PC-3 (cell line): ENCODE measurements at regions not wholly inside any gene's neighbourhood (a gene's known extent, or its start where the extent isn't known, plus 50 kb on each side); places are given as distances from the start of the nearest gene placed in this dataset.

Source experiments
- ATAC-seq: fragments of 200-7000 bp; cut with Tn5 transposase; 2 replicates; pipeline ENCODE4 v1.9.1; 2020; ENCODE audit warnings: mild to moderate bottlenecking, moderate library complexity
- BruUV-seq: library from RNA; stranded (reverse); fragments of 400-500 nt; replicated peaks from 2 replicates; lab custom pipeline; 2021; lab: Mats Ljungman, UMichigan
- CTCF ChIA-PET: fragments of 300-600 bp; sonication (Branson Sonifier 250); formaldehyde crosslinking; loops from one replicate; lab custom pipeline; 2022; ENCODE audit warnings: antibody characterized with exemption; lab: Charles Lee
- POLR2A ChIA-PET: fragments of 300-600 bp; sonication (Branson Sonifier 250); formaldehyde crosslinking; loops from one replicate; lab custom pipeline; 2022; ENCODE audit warnings: antibody characterized with exemption; ENCODE audit not compliant: unreplicated experiment; lab: Charles Lee
- DNase-seq: peaks from one replicate; pipeline ENCODE4 v3.0.0-alpha.2; 2015
- H2AFZ ChIP-seq: fragments of 300-600 bp; sonication (generic); 2 replicates; pipeline ENCODE4 v1.6.0; 2016; ENCODE audit warnings: antibody characterized with exemption, low read length
- H3F3A ChIP-seq: fragments of 300-600 bp; sonication (generic); one replicate; pipeline ENCODE4 v1.6.0; 2017; ENCODE audit warnings: antibody characterized with exemption, low read length, control low read depth, mild to moderate bottlenecking; ENCODE audit not compliant: unreplicated experiment
- H3K27ac ChIP-seq: fragments of 300-600 bp; sonication (generic); 2 replicates; pipeline ENCODE4 v1.5.1; 2016; ENCODE audit warnings: mild to moderate bottlenecking, low read length
- H3K27me3 ChIP-seq: fragments of 300-600 bp; sonication (generic); 2 replicates; pipeline ENCODE4 v1.6.1; 2016; ENCODE audit warnings: low read length, mixed read lengths
- H3K36me3 ChIP-seq: fragments of 300-600 bp; sonication (generic); 2 replicates; pipeline ENCODE4 v1.6.1; 2016; ENCODE audit warnings: low read depth, mixed run types, low read length, mixed read lengths
- H3K4me1 ChIP-seq: fragments of 300-600 bp; sonication (generic); 2 replicates; pipeline ENCODE4 v1.5.1; 2016; ENCODE audit warnings: low read length; ENCODE audit not compliant: insufficient read depth
- H3K4me2 ChIP-seq: fragments of 300-600 bp; sonication (generic); 2 replicates; pipeline ENCODE4 v1.6.0; 2016; ENCODE audit warnings: low read length
- H3K4me3 ChIP-seq: fragments of 300-600 bp; sonication (generic); 2 replicates; pipeline ENCODE4 v1.5.1; 2016; ENCODE audit warnings: mild to moderate bottlenecking, low read length, mixed read lengths
- H3K79me2 ChIP-seq: fragments of 300-600 bp; sonication (generic); 2 replicates; pipeline ENCODE4 v1.6.1; 2017; ENCODE audit warnings: low read length, mixed read lengths
- H3K9ac ChIP-seq: fragments of 300-600 bp; sonication (generic); 2 replicates; pipeline ENCODE4 v1.6.0; 2016; ENCODE audit warnings: mild to moderate bottlenecking, low read length
- H3K9me2 ChIP-seq: fragments of 300-600 bp; sonication (generic); replicated peaks from 2 replicates; pipeline ENCODE4 v1.6.1; 2016; ENCODE audit warnings: mixed run types, low read length, mixed read lengths
- H3K9me3 ChIP-seq: fragments of 300-600 bp; sonication (generic); 2 replicates; pipeline ENCODE4 v1.6.1; 2016; ENCODE audit warnings: low read length, mixed read lengths
- H4K20me1 ChIP-seq: fragments of 300-600 bp; sonication (generic); 2 replicates; pipeline ENCODE4 v1.6.1; 2016; ENCODE audit warnings: low read length, mixed read lengths
- CTCF ChIP-seq: fragments of 300-600 bp; sonication (generic); conservative IDR thresholded peaks from 2 replicates; pipeline ENCODE4 v1.5.1; 2017; ENCODE audit warnings: antibody characterized with exemption, low read depth, mild to moderate bottlenecking, low read length
- EZH2 ChIP-seq: fragments of 300-600 bp; sonication (generic); IDR thresholded peaks from one replicate; pipeline ENCODE4 v1.6.1; 2017; ENCODE audit warnings: antibody characterized with exemption, mild to moderate bottlenecking, low read length; ENCODE audit not compliant: unreplicated experiment
- EZH2phosphoT487 ChIP-seq: fragments of 300-600 bp; sonication (generic); IDR thresholded peaks from 2 replicates; pipeline ENCODE4 v1.6.1; 2018; ENCODE audit warnings: mild to moderate bottlenecking, antibody characterized with exemption, low read length, borderline replicate concordance
- intact Hi-C: fragments of 100-400 bp; cut with micrococcal nuclease; formaldehyde crosslinking; loops from 2 replicates; pipeline ENCODE4 v1.9.0; 2023

DNA sequence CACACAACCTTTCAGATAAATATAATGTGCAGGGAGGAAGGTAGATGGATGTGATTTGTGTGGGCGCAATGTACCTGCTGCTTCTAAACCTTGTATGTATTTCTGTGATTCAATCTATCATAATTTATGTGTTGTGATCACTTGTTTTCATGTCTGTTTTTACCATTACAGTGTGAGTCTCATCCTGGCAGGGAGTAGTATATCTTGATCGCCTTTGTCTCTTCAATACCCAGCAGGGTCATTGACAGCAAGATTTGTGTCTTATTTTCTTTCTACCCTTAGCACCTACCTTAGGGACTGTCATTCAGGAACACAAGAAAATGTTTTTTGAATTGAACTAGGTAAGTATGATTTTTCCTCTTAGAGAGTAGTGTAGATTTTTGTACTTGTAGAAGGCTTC, 83.7 kb upstream of the SELENOK start:
- peaks cover 13% of the 10 kb centered on the region for H3K27me3 ChIP-seq
- no TSS peak for BruUV-seq

DNA sequence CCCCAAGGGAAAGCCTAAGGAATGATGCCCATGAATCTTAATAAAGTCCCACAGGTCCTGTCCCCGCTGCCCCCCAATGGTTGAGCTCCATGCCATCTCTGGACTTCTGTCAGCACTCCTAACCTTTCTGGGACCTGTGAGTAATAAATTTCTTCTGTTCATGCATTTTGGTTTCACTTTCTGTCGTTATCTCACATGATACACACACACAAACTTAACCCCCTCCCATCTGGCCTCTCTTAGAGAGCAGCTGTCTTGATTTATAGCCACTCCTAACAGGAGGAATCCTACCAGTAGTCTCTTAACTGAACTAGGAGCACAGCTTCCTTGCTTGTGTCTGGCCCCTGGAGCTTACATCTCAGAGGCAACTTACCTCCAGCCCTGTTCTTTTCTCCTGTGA, 82.7 kb upstream of the SELENOK start:
- no TSS peak for BruUV-seq
- H3K4me1 ChIP-seq = no peaks in the 10 kb centered on the region
- H3K36me3 ChIP-seq = no peaks in the 10 kb centered on the region
- CTCF ChIA-PET = no interaction called here
- H3K27me3 ChIP-seq = peaks cover 8% of the 10 kb centered on the region
- no peak overlapping the region for H3K27ac ChIP-seq
- DNase-seq = no peak
- intact Hi-C loops = no loop called here
- no peak overlapping the region for H2AFZ ChIP-seq
- no peak overlapping the region for H3K4me2 ChIP-seq
- H4K20me1 ChIP-seq = no peaks in the 10 kb centered on the region
- POLR2A ChIA-PET = no interaction called here
- no peak overlapping the region for H3K9ac ChIP-seq
- H3K4me3 ChIP-seq = no peak overlapping the region
- TF ChIP-seq EZH2phosphoT487 (no peak), EZH2 (no peak), CTCF (no peak)
- H3K79me2 ChIP-seq = no peaks in the 10 kb centered on the region
- H3K9me3 ChIP-seq = 0 out of 2 replicates have a peak, but pooled peaks cover 8% of the 10 kb centered on the region
- H3F3A ChIP-seq = no peaks in the 10 kb centered on the region
- H3K9me2 ChIP-seq = no peaks in the 10 kb centered on the region
- ATAC-seq = no peak

More for the DNA sequence above, 83.7 kb upstream of the SELENOK start:
- no peak for DNase-seq
- Histone ChIP-seq H3F3A (no peaks in the 10 kb centered on the region), H3K36me3 (no peaks in the 10 kb centered on the region), H2AFZ (no peak overlapping the region), H4K20me1 (no peaks in the 10 kb centered on the region), H3K9ac (no peak overlapping the region), H3K79me2 (no peaks in the 10 kb centered on the region), H3K4me1 (no peaks in the 10 kb centered on the region), H3K9me2 (no peaks in the 10 kb centered on the region), H3K4me2 (no peak overlapping the region), H3K4me3 (no peak overlapping the region), H3K9me3 (0 out of 2 replicates have a peak, but pooled peaks cover 8% of the 10 kb centered on the region), H3K27ac (no peak overlapping the region)
- ChIA-PET CTCF (no interaction called here), POLR2A (no interaction called here)
- no peak for ATAC-seq
- intact Hi-C loops = no loop called here
- TF ChIP-seq EZH2 (no peak), EZH2phosphoT487 (no peak), CTCF (no peak)

- Histone ChIP-seq H3K4me1 (no peaks in the 10 kb centered on the region), H3K9me3 (0 out of 2 replicates have a peak, but pooled peaks cover 8% of the 10 kb centered on the region), H4K20me1 (no peaks in the 10 kb centered on the region), H3F3A (no peaks in the 10 kb centered on the region), H3K9ac (no peak overlapping the region), H3K36me3 (no peaks in the 10 kb centered on the region), H3K9me2 (no peaks in the 10 kb centered on the region), H3K27me3 (peaks cover 8% of the 10 kb centered on the region), H3K4me3 (no peak overlapping the region), H3K79me2 (no peaks in the 10 kb centered on the region), H2AFZ (no peak overlapping the region), H3K4me2 (no peak overlapping the region), H3K27ac (no peak overlapping the region)
- ChIA-PET POLR2A (no interaction called here), CTCF (no interaction called here)
- DNase-seq (no peak), ATAC-seq (no peak)
- intact Hi-C loops = no loop called here
- no TSS peak for BruUV-seq
- TF ChIP-seq CTCF (no peak), EZH2phosphoT487 (no peak), EZH2 (no peak)
These were observed 82.2 kb upstream of the SELENOK start for GRCh38 chr3:53973905-53974304.
